ENCODE measurements at regions not wholly inside any gene's neighbourhood (a gene's known extent, or its start where the extent isn't known, plus 50 kb on each side); places are given as distances from the start of the nearest gene placed in this dataset.
A peak's percentile ranks its signal among the peaks of the same experiment; 100 is the strongest.

DNA sequence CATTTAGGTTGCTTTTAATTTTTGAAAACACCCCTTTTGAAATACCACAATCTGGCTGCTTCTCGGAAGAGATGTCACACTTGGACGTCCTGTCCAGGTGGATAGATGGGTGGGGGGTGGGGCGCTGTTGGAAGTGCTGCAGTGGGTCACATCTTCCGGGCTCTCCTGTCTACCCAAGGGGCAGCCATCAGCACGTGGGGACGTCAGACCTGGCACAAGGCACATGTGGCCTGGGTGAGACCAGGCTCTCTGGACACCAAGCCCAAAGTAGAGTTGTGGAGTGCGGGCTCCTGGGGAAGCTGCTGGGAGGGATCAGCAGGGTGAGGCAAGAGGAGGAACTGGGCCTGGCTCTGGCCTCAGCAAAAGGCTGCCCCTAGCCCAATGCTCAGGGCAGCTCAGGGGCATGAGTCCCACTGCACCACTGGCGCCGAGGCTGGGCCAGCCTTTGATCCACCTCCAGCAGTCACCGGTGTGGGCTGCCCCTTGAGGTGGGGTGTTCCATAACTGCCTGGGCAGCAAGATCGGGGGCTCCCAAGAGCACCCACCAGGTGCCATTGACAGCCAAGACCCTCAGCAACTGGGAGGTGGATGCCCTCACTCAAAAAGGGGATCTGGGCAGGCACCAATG, 68.6 kb upstream of the CCND1 start:
- Histone ChIP-seq H3K36me3 (replicated peaks in 1 of 2; ENCODE audit: control insufficient read depth in 2 of 2, insufficient read depth in 2 of 2, low read length in 2 of 2) (no peaks in the 10 kb centered on the region), H3K14ac (ENCODE audit: low read length) (peak overlapping the region; percentile 50), H3K23ac (ENCODE audit: low read depth, low read length, poor library complexity) (no peak overlapping the region), H2BK12ac (ENCODE audit: low read length) (no peak overlapping the region), H3K27me3 (ENCODE audit: control insufficient read depth in 3 of 3, insufficient read depth in 3 of 3, low read depth in 1 of 3, low read length in 3 of 3) (peaks cover 0 to 3% (median 0%) of the 10 kb centered on the region in 3 experiments), H3K4me1 (ENCODE audit: control insufficient read depth in 2 of 2, insufficient read depth in 1 of 2, low read depth in 1 of 2, low read length in 2 of 2) (peaks cover 0 to 6% of the 10 kb centered on the region in 2 donors), H3K27ac (replicated peaks; ENCODE audit: low read length) (no peak overlapping the region), H3K4me3 (ENCODE audit: low read length in 2 of 2) (no peak overlapping the region), H3K9ac (ENCODE audit: low read depth, low read length, poor library complexity) (no peak overlapping the region), H4K91ac (ENCODE audit: low read depth, low read length, poor library complexity) (no peak overlapping the region), H2AK5ac (ENCODE audit: low read depth, low read length) (peak overlapping the region; percentile 32), H3K4me2 (ENCODE audit: insufficient read depth, low read length, poor library complexity, severe bottlenecking) (no peak overlapping the region), H3K79me1 (ENCODE audit: low read depth, low read length) (no peaks in the 10 kb centered on the region), H2BK120ac (ENCODE audit: low read depth, low read length) (no peak overlapping the region), H3K4ac (ENCODE audit: low read length) (no peak overlapping the region), H4K8ac (ENCODE audit: low read depth, low read length) (no peak overlapping the region), H3K18ac (ENCODE audit: low read length) (peak overlapping the region; percentile 42), H2BK5ac (ENCODE audit: low read length) (no peak overlapping the region), H3K9me3 (replicated peaks in 1 of 2; ENCODE audit: control insufficient read depth in 2 of 2, insufficient read depth in 1 of 2, low read depth in 1 of 2, low read length in 2 of 2) (peaks cover 0 to 2% of the 10 kb centered on the region in 2 donors), H2BK15ac (ENCODE audit: low read length) (peak overlapping the region; percentile 17), H2AFZ (ENCODE audit: low read length) (no peak overlapping the region)
- DNase-seq (ENCODE audit: low spot score): no peak
- no CpG with 5 or more reads among the region's 11 CpGs for WGBS, 2 donors (ENCODE audit: extremely low coverage in 2 of 2, insufficient read length in 2 of 2, insufficient replicate concordance in 1 of 2)

DNA sequence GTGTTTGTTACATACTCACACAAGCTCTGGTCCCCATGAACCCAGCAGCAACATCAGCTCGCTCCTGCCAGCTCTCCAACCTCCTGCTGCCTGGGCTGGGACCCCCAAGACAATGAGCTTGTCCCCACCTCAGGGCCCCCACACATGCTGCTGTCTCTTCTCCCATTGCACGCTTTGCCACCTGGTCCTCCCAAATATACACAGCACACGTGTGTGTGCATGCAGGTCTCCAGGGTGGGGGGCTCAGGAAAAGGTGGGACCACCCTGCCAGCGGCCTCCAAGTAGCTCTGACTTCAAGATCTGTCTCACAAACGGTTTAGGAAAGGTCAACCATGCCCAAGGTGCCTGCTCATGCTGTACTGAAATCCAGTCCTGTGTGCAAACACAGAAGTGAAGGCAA, 68.1 kb upstream of the CCND1 start:
- WGBS, 2 donors (ENCODE audit: extremely low coverage in 2 of 2, insufficient read length in 2 of 2, insufficient replicate concordance in 1 of 2): no CpG with 5 or more reads among the region's 5 CpGs

DNA sequence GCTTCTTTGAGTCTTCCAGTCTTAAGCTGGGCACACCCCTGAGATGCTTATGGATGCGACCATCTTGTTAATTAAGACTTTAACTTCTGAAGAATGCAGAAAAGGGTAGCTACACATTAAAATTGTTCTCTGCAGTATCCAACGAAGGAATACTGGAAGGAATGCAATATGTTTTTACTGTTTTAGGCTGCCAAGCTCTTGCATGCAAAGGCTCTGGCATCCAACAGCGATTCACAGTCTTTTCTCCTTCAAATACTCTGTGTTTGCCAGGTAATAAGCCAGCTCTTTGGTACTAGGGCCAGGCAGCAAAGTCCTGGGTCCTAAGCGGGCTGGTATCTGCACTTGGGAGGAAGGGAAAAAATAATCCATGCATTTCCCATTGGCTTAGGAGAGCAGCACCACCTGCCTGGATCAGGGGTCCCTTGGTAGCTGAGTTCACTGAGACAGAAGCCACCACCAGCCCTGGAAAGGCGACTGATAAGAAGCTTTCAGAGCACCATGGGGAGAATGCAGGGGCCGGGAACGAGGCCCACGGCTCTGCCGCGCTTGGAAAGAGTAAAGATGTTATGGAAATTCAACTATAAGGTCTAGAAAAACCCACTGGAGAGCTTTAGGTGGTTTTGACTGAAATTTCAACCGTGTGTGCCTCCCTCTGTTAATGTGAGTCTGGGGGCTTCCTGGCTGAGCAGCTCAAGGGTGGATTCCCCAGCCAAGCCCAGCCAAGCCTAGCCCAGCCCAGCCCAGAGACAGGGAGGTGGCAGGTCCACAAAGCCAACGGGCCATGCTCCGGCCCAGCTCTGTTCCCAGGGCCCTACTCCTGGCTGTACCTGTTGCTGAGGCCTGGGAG, 67.0 kb upstream of the CCND1 start:
- H2BK120ac ChIP-seq (ENCODE audit: low read depth, low read length): peak overlapping the region; percentile 16
- no peak overlapping the region for H2BK5ac ChIP-seq (ENCODE audit: low read length)
- no peak overlapping the region for H2BK12ac ChIP-seq (ENCODE audit: low read length)
- no peaks in the 10 kb centered on the region for H3K36me3 ChIP-seq (replicated peaks in 1 of 2; ENCODE audit: control insufficient read depth in 2 of 2, insufficient read depth in 2 of 2, low read length in 2 of 2)
- H3K9me3 ChIP-seq (replicated peaks in 1 of 2; ENCODE audit: control insufficient read depth in 2 of 2, insufficient read depth in 1 of 2, low read depth in 1 of 2, low read length in 2 of 2): no peaks in the 10 kb centered on the region
- no peak overlapping the region for H2BK15ac ChIP-seq (ENCODE audit: low read length)
- no peak overlapping the region for H3K27ac ChIP-seq (replicated peaks; ENCODE audit: low read length)
- H2AK5ac ChIP-seq (ENCODE audit: low read depth, low read length): peak overlapping the region; percentile 48
- H3K18ac ChIP-seq (ENCODE audit: low read length): no peak overlapping the region
- DNase-seq (ENCODE audit: low spot score): no peak
- H3K27me3 ChIP-seq (ENCODE audit: control insufficient read depth in 3 of 3, insufficient read depth in 3 of 3, low read depth in 1 of 3, low read length in 3 of 3): peaks cover 0 to 3% (median 0%) of the 10 kb centered on the region in 3 experiments
- no peak overlapping the region for H2AFZ ChIP-seq (ENCODE audit: low read length)
- peak overlapping the region in 1 of 2 donors; percentile 18 for H3K4me3 ChIP-seq (ENCODE audit: low read length in 2 of 2)
- H3K4ac ChIP-seq (ENCODE audit: low read length): no peak overlapping the region
- no CpG with 5 or more reads among the region's 13 CpGs for WGBS, 2 donors (ENCODE audit: extremely low coverage in 2 of 2, insufficient read length in 2 of 2, insufficient replicate concordance in 1 of 2)
- H3K14ac ChIP-seq (ENCODE audit: low read length): no peak overlapping the region
- H3K9ac ChIP-seq (ENCODE audit: low read depth, low read length, poor library complexity): peak overlapping the region; percentile 9
- H4K91ac ChIP-seq (ENCODE audit: low read depth, low read length, poor library complexity): peak overlapping the region; percentile 10
- H3K4me1 ChIP-seq (ENCODE audit: control insufficient read depth in 2 of 2, insufficient read depth in 1 of 2, low read depth in 1 of 2, low read length in 2 of 2): peaks cover 0 to 2% of the 10 kb centered on the region in 2 donors
- H3K23ac ChIP-seq (ENCODE audit: low read depth, low read length, poor library complexity): no peak overlapping the region
- H4K8ac ChIP-seq (ENCODE audit: low read depth, low read length): no peak overlapping the region
- no peak overlapping the region for H3K4me2 ChIP-seq (ENCODE audit: insufficient read depth, low read length, poor library complexity, severe bottlenecking)
- no peaks in the 10 kb centered on the region for H3K79me1 ChIP-seq (ENCODE audit: low read depth, low read length)

More for the DNA sequence above, 68.1 kb upstream of the CCND1 start:
- H3K4me3 ChIP-seq (ENCODE audit: low read length in 2 of 2): no peak overlapping the region
- H3K9me3 ChIP-seq (replicated peaks in 1 of 2; ENCODE audit: control insufficient read depth in 2 of 2, insufficient read depth in 1 of 2, low read depth in 1 of 2, low read length in 2 of 2): peaks cover 0 to 2% of the 10 kb centered on the region in 2 donors
- no peak overlapping the region for H2BK12ac ChIP-seq (ENCODE audit: low read length)
- H3K23ac ChIP-seq (ENCODE audit: low read depth, low read length, poor library complexity): peak overlapping the region; percentile 18
- peak overlapping the region; percentile 50 for H3K14ac ChIP-seq (ENCODE audit: low read length)
- H3K79me1 ChIP-seq (ENCODE audit: low read depth, low read length): no peaks in the 10 kb centered on the region
- no peak for DNase-seq (ENCODE audit: low spot score)
- no peak overlapping the region for H3K4ac ChIP-seq (ENCODE audit: low read length)
- peak overlapping the region; percentile 32 for H2BK15ac ChIP-seq (ENCODE audit: low read length)
- no peak overlapping the region for H2AFZ ChIP-seq (ENCODE audit: low read length)
- no peak overlapping the region for H3K4me2 ChIP-seq (ENCODE audit: insufficient read depth, low read length, poor library complexity, severe bottlenecking)
- H3K9ac ChIP-seq (ENCODE audit: low read depth, low read length, poor library complexity): no peak overlapping the region
- no peak overlapping the region for H4K91ac ChIP-seq (ENCODE audit: low read depth, low read length, poor library complexity)
- H2BK120ac ChIP-seq (ENCODE audit: low read depth, low read length): no peak overlapping the region
- no peak overlapping the region for H4K8ac ChIP-seq (ENCODE audit: low read depth, low read length)
- no peaks in the 10 kb centered on the region for H3K36me3 ChIP-seq (replicated peaks in 1 of 2; ENCODE audit: control insufficient read depth in 2 of 2, insufficient read depth in 2 of 2, low read length in 2 of 2)
- no peak overlapping the region for H3K27ac ChIP-seq (replicated peaks; ENCODE audit: low read length)
- H2BK5ac ChIP-seq (ENCODE audit: low read length): no peak overlapping the region
- peak overlapping the region; percentile 58 for H3K18ac ChIP-seq (ENCODE audit: low read length)
- H3K27me3 ChIP-seq (ENCODE audit: control insufficient read depth in 3 of 3, insufficient read depth in 3 of 3, low read depth in 1 of 3, low read length in 3 of 3): peaks cover 0 to 3% (median 0%) of the 10 kb centered on the region in 3 experiments
- peak overlapping the region; percentile 32 for H2AK5ac ChIP-seq (ENCODE audit: low read depth, low read length)
- peaks cover 0 to 6% of the 10 kb centered on the region in 2 donors for H3K4me1 ChIP-seq (ENCODE audit: control insufficient read depth in 2 of 2, insufficient read depth in 1 of 2, low read depth in 1 of 2, low read length in 2 of 2)

Measured in neuronal stem cell (in vitro differentiated cells).